Chondrocyte (in vitro differentiated cells): ENCODE measurements at regions not wholly inside any gene's neighbourhood (a gene's known extent, or its start where the extent isn't known, plus 50 kb on each side); places are given as distances from the start of the nearest gene placed in this dataset.

Source experiments
- DNase-seq: peaks from one replicate; pipeline ENCODE4 v3.0.0; 2021; ENCODE audit warnings: mixed read lengths, low spot score
- H3K27ac Mint-ChIP-seq: one replicate; pipeline ENCODE4 v1.8.0; 2021; ENCODE audit warnings: mild to moderate bottlenecking, moderate library complexity, mixed read lengths; ENCODE audit not compliant: unreplicated experiment
- H3K27me3 Mint-ChIP-seq: 2 replicates; pipeline ENCODE4 v1.8.0; 2021; ENCODE audit warnings: low read depth, mixed read lengths
- H3K36me3 Mint-ChIP-seq: 2 replicates; pipeline ENCODE4 v1.8.0; 2021; ENCODE audit warnings: low read depth, mixed read lengths
- H3K4me1 Mint-ChIP-seq: 2 replicates; pipeline ENCODE4 v1.8.0; 2021; ENCODE audit warnings: low read depth, mild to moderate bottlenecking, mixed read lengths
- H3K4me3 Mint-ChIP-seq: one replicate; pipeline ENCODE4 v1.8.0; 2021; ENCODE audit warnings: mild to moderate bottlenecking, moderate library complexity, mixed read lengths; ENCODE audit not compliant: unreplicated experiment
- H3K9me3 Mint-ChIP-seq: 2 replicates; pipeline ENCODE4 v1.8.0; 2021; ENCODE audit warnings: low read depth, mixed read lengths
- CTCF ChIP-seq: fragments of 200-600 bp; sonication (generic); IDR thresholded peaks from 2 replicates; pipeline ENCODE4 v1.5.0; 2021; ENCODE audit warnings: antibody characterized with exemption, mild to moderate bottlenecking, moderate library complexity

GRCh38 chr2:60400462-60401246, 152.8 kb downstream of the BCL11A start:
- no peak for DNase-seq
- no peaks in the 10 kb centered on the region for H3K27me3 Mint-ChIP-seq
- no peak overlapping the region for H3K4me3 Mint-ChIP-seq
- H3K36me3 Mint-ChIP-seq: no peaks in the 10 kb centered on the region
- H3K27ac Mint-ChIP-seq: no peak overlapping the region
- H3K9me3 Mint-ChIP-seq: no peaks in the 10 kb centered on the region
- peaks cover 15% of the 10 kb centered on the region for H3K4me1 Mint-ChIP-seq
- TF ChIP-seq CTCF: no peak

GRCh38 chr2:60394463-60394862, 159.0 kb downstream of the BCL11A start:
- H3K4me3 Mint-ChIP-seq: no peak overlapping the region
- TF ChIP-seq CTCF: no peak

GRCh38 chr2:60391649-60392375, 161.6 kb downstream of the BCL11A start:
- Mint-ChIP-seq H3K4me1 (peaks cover 12% of the 10 kb centered on the region), H3K36me3 (no peaks in the 10 kb centered on the region), H3K27me3 (no peaks in the 10 kb centered on the region), H3K4me3 (no peak overlapping the region), H3K27ac (no peak overlapping the region), H3K9me3 (no peaks in the 10 kb centered on the region)
- no peak for DNase-seq
- TF ChIP-seq CTCF: no peak

More at GRCh38 chr2:60394463-60394862, 159.0 kb downstream of the BCL11A start:
- no peak overlapping the region for H3K27ac Mint-ChIP-seq
- DNase-seq: no peak
- H3K36me3 Mint-ChIP-seq: no peaks in the 10 kb centered on the region
- H3K9me3 Mint-ChIP-seq: no peaks in the 10 kb centered on the region
- no peaks in the 10 kb centered on the region for H3K27me3 Mint-ChIP-seq
- H3K4me1 Mint-ChIP-seq: peaks cover 15% of the 10 kb centered on the region

- H3K27me3 Mint-ChIP-seq: no peaks in the 10 kb centered on the region
- peaks cover 18% of the 10 kb centered on the region for H3K4me1 Mint-ChIP-seq
- no peak for DNase-seq
- no peaks in the 10 kb centered on the region for H3K9me3 Mint-ChIP-seq
- no peak for TF ChIP-seq CTCF
- no peak overlapping the region for H3K27ac Mint-ChIP-seq
- H3K36me3 Mint-ChIP-seq: no peaks in the 10 kb centered on the region
- no peak overlapping the region for H3K4me3 Mint-ChIP-seq
Measured at GRCh38 chr2:60391230-60391629, 162.2 kb downstream of the BCL11A start.

GRCh38 chr2:60386436-60386835, 167.0 kb downstream of the BCL11A start:
- Mint-ChIP-seq H3K4me3 (no peak overlapping the region), H3K27me3 (peaks cover 2% of the 10 kb centered on the region), H3K36me3 (no peaks in the 10 kb centered on the region), H3K4me1 (peaks cover 20% of the 10 kb centered on the region), H3K9me3 (no peaks in the 10 kb centered on the region), H3K27ac (peak overlapping the region; percentile 66)
- peak; percentile 61 for TF ChIP-seq CTCF
- no peak for DNase-seq
